ENCODE measurements at regions not wholly inside any gene's neighbourhood (a gene's known extent, or its start where the extent isn't known, plus 50 kb on each side); places are given as distances from the start of the nearest gene placed in this dataset.

DNA sequence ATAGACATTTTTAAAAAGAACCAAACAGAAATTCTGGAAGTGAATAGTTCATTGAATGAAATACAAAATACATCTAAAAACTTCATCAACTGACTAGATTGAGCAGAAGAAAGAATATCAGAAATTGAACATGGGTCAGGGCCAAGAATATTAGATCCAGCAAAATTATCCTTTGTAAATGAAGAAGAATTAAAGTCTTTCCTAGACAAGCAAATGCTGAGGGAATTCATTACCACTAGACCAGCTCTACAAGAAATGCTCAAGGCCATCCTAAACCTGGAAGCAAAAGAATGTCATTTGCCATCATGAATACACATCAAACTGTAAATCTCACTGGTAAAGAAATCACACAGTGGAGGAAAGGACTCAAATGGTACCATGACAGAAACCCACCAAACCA lies 72.7 kb upstream of the RPL34 start:
- no peak for TF ChIP-seq ZBTB21 (tag by site-specific recombination; IDR thresholded peaks at IDR 0.05)
- no peak for TF ChIP-seq ZNF24 (tag by site-specific recombination; IDR thresholded peaks at IDR 0.05)
- TF ChIP-seq SALL2 (tag by site-specific recombination; IDR thresholded peaks at IDR 0.05; ENCODE audit: borderline replicate concordance), result no peak
- TF ChIP-seq, protein P1, sequence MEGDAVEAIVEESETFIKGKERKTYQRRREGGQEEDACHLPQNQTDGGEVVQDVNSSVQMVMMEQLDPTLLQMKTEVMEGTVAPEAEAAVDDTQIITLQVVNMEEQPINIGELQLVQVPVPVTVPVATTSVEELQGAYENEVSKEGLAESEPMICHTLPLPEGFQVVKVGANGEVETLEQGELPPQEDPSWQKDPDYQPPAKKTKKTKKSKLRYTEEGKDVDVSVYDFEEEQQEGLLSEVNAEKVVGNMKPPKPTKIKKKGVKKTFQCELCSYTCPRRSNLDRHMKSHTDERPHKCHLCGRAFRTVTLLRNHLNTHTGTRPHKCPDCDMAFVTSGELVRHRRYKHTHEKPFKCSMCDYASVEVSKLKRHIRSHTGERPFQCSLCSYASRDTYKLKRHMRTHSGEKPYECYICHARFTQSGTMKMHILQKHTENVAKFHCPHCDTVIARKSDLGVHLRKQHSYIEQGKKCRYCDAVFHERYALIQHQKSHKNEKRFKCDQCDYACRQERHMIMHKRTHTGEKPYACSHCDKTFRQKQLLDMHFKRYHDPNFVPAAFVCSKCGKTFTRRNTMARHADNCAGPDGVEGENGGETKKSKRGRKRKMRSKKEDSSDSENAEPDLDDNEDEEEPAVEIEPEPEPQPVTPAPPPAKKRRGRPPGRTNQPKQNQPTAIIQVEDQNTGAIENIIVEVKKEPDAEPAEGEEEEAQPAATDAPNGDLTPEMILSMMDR (tag by site-specific recombination; IDR thresholded peaks at IDR 0.05), result no peak
- no peak for TF ChIP-seq ZNF561 (tag by site-specific recombination; IDR thresholded peaks at IDR 0.05; ENCODE audit: borderline replicate concordance)
- no peak for TF ChIP-seq ZNF121 (tag by site-specific recombination; IDR thresholded peaks at IDR 0.05)
- TF ChIP-seq FEZF1 (tag by site-specific recombination; IDR thresholded peaks at IDR 0.05), result no peak
- TF ChIP-seq ZBTB17 (tag by site-specific recombination; IDR thresholded peaks at IDR 0.05), result no peak
- TF ChIP-seq ZNF529 (tag by site-specific recombination; IDR thresholded peaks at IDR 0.05; ENCODE audit: insufficient replicate concordance), result no peak
- TF ChIP-seq ZNF791 (tag by site-specific recombination; IDR thresholded peaks at IDR 0.05), result no peak
- TF ChIP-seq ZNF324 (tag by site-specific recombination; IDR thresholded peaks at IDR 0.05), result no peak
- TF ChIP-seq PRDM1 (tag by site-specific recombination; IDR thresholded peaks at IDR 0.05), result no peak
